Hippocampal formation (tissue), 2 donors: ENCODE measurements at regions not wholly inside any gene's neighbourhood (a gene's known extent, or its start where the extent isn't known, plus 50 kb on each side); places are given as distances from the start of the nearest gene placed in this dataset.

Experiments used
- DNase-seq, 2 donors: peaks; one replicate each; lab custom pipeline; 2025; lab: John Stamatoyannopoulos, UW

- no peak for DNase-seq
Measured at GRCh38 chr5:17761326-17761725, 127.1 kb downstream of the TAF11L14 start.

GRCh38 chr5:17763301-17763700, 129.0 kb downstream of the TAF11L14 start:
- no peak for DNase-seq

- DNase-seq = no peak
Measured at GRCh38 chr5:17766031-17766430, 131.8 kb downstream of the TAF11L14 start.

- no peak for DNase-seq
Measured at GRCh38 chr5:17769277-17769676, 135.0 kb downstream of the TAF11L14 start.

- no peak for DNase-seq
Measured at GRCh38 chr5:17772232-17772631, 138.0 kb downstream of the TAF11L14 start.

GRCh38 chr5:17785774-17786173, 151.5 kb downstream of the TAF11L14 start:
- no peak for DNase-seq

- no peak for DNase-seq
Measured at GRCh38 chr5:17788351-17788750, 154.1 kb downstream of the TAF11L14 start.

GRCh38 chr5:17794201-17794600, 159.9 kb downstream of the TAF11L14 start:
- no peak for DNase-seq

GRCh38 chr5:17794815-17795214, 160.6 kb downstream of the TAF11L14 start:
- DNase-seq = no peak

- no peak for DNase-seq
Measured at GRCh38 chr5:17796142-17796541, 161.9 kb downstream of the TAF11L14 start.

GRCh38 chr5:17796757-17797396, 162.6 kb downstream of the TAF11L14 start:
- DNase-seq = no peak

GRCh38 chr5:17799521-17799920, 165.3 kb downstream of the TAF11L14 start:
- DNase-seq = no peak

GRCh38 chr5:17801595-17801994, 167.3 kb downstream of the TAF11L14 start:
- no peak for DNase-seq

- DNase-seq = no peak
Measured at GRCh38 chr5:17802256-17802655, 168.0 kb downstream of the TAF11L14 start.

GRCh38 chr5:17803971-17804370, 169.7 kb downstream of the TAF11L14 start:
- no peak for DNase-seq

GRCh38 chr5:17805227-17805825, 171.1 kb downstream of the TAF11L14 start:
- DNase-seq = no peak

GRCh38 chr5:17806818-17807468, 172.7 kb downstream of the TAF11L14 start:
- DNase-seq = no peak

GRCh38 chr5:17808566-17808965, 174.3 kb downstream of the TAF11L14 start:
- DNase-seq = peak in 1 of 2 donors; percentile 39

- no peak for DNase-seq
Measured at GRCh38 chr5:17810734-17811133, 176.5 kb downstream of the TAF11L14 start.

- DNase-seq = no peak
Measured at GRCh38 chr5:17813214-17813613, 179.0 kb downstream of the TAF11L14 start.

GRCh38 chr5:17816505-17816904, 182.2 kb downstream of the TAF11L14 start:
- DNase-seq = no peak

GRCh38 chr5:17816944-17817343, 182.7 kb downstream of the TAF11L14 start:
- no peak for DNase-seq

- DNase-seq = no peak
Measured at GRCh38 chr5:17817990-17818389, 183.7 kb downstream of the TAF11L14 start.
